Mucosa of gallbladder (tissue), 1 donor: ENCODE measurements at regions not wholly inside any gene's neighbourhood (a gene's known extent, or its start where the extent isn't known, plus 50 kb on each side); places are given as distances from the start of the nearest gene placed in this dataset.
"Not testable (repeated sequence)": the region's sequence is repeated elsewhere in the genome, so short reads cannot be mapped to it uniquely, and the experiment has no call there.

ENCODE experiments used
- DNase-seq: peaks from one replicate; pipeline ENCODE4 v3.0.0-alpha.2; 2020; ENCODE audit warnings: low spot score
- donor health status: DM: no; HTN: no; CAD: no.

DNA sequence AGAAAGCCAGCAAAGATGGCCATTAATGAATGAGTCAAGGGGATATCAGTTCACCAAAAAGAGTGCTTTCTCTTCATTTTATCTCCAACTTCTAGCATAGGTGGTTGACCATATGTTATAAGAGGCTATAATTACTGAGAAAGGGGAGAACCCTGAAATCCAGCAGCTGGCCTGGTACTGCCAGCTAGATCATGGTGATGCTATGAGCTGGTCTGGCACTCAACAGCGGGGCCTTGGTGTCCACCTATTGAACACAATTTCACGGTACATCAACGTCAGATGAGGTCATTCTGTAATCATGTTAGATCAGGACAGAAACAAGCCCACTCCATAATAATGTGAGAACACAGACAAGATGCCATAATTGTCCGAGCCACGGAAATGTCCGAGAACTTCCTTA lies 1644.8 kb upstream of the PCDH7 start:
- no peak for DNase-seq

DNA sequence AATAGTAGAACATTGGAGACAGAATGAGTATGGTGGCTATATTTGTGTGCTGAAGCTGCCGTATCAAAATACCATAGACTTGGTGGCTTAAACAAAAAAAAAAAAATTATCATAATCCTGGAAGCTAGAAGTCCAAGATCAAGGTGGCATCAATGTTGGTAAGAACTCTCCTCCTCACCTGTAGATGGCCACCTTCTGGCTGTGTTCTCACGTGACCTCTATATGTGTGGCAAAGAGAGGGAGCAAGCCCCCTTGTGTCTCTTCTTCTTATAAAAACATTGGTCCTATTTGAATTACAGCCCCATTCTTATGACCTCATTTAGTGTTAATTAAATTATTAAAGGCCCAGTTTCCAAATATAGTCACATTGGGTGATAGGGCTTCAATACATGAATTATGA lies 1640.9 kb upstream of the PCDH7 start:
- DNase-seq, result no peak

DNA sequence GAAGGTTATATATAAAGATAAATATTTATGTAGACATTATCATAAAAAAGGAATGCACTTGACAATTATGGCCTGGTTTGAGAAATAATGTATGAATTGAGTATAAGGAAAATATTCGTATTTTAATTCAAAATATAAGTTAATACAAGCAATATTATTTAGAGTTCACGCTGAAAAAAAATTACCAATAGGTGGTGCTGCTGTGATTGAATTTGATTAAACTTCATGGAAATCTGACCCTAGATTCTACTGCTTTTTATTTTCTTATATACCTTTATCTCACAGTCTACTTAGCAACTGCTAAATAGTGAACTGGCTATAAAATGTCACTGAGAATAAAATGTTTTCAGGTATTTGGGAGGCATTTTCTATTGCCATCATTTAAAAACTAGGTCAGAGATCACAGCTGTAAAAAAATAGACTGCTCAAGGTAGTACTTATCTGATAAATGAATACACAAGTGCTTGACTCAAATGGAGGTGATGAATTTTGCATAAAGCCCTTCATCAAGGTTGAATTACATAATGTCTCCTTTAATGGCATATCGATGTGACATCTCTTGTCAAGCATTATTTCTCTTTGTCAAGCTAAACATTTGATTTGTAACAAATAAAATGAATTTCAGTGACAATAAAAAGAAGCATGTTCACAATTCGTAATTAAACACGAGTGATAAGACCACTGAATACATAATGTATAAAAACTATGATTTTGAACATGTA lies 1638.8 kb upstream of the PCDH7 start:
- DNase-seq, result no peak

DNA sequence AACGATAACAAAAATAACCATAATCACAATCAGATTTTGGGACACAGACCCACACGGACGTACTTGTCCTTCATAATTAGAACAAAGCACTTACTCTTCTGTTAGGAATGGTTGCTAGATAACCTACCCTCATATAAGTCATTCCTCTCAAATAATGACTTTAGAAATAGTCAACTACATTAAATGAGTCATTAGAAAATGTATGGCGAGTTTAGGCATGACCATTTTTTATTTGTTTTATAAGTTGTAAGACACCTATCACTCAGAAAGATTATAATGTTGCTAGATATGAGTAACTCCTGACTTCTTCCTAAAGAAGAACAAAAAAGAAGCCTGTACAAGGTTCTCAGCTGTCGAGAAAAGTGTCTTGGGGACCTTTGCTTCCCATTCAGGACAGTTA lies 1637.5 kb upstream of the PCDH7 start:
- no peak for DNase-seq

DNA sequence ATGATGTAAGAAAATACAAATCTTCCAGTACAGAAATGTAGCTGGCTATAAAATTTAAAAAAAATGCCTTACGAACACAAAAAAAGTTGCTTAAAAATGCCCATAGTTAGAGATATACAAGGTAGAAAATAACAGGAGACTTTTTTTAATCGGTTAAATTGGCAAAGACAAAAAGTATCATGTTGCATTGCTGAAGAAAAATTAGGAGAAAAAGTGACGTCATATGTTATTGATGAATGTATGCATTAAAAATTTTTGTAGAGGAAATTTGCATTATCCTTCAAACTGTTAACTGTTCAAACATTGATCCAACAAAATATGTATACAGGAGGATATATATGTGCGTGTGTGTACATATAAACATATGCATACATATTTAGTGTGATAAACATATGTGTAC lies 1634.4 kb upstream of the PCDH7 start:
- no peak for DNase-seq

DNA sequence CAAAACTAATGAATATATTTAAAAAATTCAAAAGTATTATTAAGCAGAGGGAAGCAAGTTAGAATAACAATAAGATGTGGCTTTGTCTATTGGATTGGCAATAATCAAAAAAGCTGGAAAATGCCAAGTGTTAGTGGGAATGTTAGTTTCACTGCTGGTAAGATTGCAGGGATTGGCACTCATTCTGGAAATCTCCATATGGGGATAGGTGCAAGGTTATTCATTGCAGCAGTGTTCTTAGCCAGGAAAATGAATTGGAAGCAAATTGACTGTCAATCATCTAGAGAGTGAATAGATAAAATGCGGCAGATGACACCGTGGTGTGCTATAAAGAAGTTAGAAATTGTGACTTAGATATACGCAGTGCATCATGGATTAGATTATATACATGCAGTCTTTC lies 1615.5 kb upstream of the PCDH7 start:
- no peak for DNase-seq

DNA sequence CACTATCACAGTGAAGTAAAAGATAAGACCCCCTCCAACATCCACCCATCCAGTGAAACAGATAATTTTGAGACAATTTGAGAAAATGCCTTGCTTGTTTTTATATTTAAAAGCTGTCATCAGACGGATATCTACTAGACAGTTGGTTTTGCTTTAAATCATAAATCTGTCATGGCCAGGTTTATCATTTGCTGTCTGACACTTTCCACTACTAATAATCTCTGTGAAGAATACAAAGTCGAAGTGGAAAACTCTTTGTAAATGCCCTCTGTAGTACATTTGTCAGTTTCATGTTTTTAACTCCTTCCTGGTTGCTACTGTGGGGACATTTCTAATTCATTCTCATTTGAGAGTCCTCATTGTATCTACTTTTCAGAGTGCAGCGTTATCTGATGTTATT lies 1606.2 kb upstream of the PCDH7 start:
- no peak for DNase-seq

DNA sequence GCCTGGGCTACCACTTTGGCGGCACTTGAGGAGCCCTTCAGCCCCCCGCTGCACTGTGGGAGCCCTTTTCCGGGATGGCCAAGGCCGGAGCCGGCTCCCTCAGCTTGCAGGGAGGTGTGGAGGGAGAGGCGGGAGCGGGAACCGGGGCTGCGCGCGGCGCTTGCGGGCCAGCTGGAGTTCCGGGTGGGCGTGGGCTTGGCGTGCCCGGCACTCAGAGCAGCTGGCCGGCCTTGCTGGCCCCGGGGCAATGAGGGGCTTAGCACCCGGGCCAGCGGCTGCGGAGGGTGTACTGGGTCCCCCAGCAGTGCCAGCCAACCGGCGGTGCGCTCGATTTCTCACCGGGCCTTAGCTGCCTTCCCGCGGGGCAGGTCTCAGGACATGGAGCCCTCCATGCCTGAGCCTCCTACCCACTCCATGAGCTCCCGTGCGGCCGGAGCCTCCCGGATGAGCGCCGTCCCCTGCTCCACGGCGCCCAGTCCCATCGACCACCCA lies 1602.9 kb upstream of the PCDH7 start:
- DNase-seq, result not testable (repeated sequence)

DNA sequence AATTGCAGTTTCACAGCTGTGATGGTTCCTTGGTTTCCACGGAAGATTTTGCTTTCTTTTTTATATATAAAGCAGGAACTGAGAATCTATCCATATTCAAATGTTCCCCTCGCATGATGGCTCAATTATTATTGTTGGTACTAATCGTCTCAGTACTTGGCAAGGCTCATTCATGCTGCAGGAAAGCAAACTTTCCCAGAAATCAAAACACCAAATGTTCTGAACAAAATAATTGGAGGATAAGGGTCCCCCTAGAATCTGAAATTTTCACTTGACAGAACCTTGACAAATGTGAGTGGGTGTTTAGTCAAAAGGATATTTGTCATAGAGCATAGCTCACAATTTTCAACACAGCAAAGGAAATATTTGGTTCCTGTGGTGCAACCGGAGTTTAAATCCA lies 1598.6 kb upstream of the PCDH7 start:
- no peak for DNase-seq

DNA sequence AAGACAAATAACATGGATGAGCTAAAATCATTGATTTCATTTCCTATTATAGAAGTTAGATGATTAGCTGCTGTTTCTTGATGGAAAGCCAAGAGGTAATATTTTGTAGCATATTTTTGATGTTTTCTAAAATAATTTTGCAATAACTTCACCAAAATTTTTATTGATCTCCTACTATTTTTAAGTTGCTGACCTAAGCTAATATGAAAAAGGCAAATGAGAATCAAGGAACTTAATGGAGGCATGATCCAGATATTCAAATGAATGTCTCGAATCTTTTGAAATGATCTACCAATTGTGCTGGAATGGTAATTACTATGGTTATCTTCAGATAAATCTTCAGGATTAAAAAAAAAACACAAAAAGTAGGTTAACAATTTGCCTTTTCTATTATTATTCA lies 1591.4 kb upstream of the PCDH7 start:
- DNase-seq, result no peak

DNA sequence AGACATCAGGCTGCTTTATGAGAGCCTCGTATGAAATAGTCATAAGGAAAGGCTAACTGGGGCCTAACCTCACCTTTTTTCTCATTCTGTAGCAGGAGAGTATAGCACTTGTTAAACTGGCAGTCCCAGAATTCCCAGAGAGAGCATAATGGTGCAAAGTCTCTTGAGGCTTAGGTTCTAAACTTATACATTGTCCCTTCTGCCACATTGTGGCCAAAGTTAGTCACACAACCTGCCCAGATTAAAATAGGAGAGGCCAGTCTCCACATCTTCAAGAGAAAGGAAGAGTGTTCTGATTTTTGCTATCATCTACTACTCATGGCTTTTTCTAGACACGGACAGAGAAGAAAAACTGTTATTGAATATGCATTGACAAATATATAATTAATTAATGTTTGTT lies 1588.9 kb upstream of the PCDH7 start:
- DNase-seq, result no peak

DNA sequence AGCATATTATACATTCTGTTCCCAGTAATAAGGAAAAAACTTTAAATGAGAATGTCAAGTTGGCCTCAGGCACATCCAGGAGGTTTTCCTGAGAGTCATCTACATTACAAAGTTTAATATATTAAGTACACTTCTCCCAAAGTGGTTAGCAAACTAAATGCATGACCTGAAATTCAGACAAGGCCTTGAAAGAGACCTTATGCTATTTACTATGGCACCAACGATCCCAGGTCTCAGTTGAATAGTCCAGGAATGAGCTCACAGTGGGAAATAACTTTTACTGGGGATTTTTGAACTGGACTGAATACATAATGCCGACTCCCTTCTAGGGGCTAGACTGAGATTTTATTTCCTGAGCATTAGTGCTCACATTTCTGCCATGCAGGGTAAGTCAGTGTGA lies 1577.5 kb upstream of the PCDH7 start:
- DNase-seq, result no peak

DNA sequence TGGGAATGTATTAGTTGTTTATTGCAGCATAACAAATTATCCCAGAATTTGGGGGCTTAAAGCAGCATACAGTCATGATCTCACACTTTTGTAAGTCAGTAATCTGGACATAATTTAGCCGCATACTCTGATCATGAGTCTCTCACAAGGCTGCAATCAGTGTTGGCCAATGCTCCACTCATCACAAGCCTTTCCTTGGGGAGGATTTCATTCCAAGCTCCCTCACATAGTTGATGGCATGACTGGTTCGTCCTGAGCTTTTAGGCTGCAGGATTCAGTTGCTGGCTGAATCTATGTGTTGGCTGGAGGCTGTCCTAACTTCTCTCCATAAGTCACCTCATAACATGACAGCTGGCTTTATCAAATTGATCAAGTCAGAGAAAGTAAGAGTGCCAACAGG lies 1568.6 kb upstream of the PCDH7 start:
- DNase-seq, result no peak

DNA sequence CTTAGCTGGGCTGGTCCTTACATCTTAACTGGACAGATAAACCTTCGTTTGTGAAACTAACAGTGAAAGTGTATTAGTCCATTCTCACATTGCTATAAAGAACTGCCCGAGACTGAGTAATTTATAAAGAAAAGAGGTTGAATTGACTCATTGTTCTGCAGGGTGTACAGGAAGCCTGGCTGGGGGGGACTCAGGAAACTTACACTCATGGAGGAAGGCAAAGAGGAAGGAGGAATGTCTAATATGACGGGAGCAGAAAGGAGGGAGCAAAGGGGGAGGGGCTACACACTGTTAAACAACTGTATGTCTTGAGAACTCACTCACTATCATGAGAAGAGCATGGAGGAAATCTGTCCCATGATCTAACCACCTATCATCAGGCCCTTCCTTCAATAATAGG lies 1566.5 kb upstream of the PCDH7 start:
- no peak for DNase-seq

DNA sequence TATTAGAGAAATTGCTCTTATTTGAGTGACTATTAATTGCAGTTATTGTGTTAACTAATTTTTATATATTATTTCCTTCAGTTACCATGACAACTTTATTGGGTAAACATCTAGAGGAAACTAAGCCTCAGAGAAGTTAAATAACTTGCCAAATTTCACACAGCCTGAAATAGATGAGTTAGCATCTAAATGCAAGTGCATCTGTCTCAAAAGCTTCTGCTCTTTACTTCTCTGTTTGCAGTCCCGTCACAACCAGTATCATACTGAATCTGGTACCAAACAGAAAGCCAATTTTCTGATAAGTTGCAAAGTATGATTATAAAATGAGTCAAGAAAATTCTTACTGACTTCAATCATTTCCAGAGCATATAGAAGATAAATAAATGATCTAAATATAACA lies 1544.9 kb upstream of the PCDH7 start:
- DNase-seq, result no peak

DNA sequence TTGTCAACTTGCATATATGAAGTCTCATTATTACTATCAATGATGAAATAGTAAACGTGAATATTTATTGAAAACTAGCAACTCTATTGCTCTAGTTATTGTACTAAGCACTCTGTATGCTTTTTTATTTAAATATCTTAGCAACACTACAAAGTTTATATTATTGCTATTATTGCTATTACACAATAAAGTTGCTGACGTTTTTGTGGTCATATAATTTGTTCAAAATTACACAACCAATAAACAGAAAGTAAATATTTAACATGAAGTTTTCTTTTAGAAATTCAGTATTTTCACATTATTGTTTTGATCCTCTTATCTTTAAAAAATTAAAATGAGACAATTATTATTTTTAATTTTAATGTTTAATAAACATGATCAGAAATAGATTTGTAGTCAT lies 1521.1 kb upstream of the PCDH7 start:
- DNase-seq, result no peak

DNA sequence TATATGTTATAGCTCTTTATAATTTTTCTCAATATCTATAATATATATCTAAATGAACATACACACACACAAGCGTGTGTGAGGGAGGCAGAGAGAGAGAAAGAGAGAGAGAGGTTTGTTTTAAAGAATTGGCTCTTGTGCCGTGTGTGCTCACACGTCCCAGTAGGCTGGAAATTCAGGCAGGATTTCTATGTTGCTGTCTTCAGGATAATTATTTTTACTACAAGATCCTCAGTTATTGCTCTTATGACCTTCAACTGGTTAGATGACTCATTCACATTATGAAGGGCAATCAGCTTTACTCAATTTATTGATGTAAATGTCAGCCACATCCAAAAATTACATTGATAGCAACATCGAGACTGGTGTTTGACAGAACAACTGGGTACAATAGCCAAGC lies 1520.7 kb upstream of the PCDH7 start:
- DNase-seq, result no peak

DNA sequence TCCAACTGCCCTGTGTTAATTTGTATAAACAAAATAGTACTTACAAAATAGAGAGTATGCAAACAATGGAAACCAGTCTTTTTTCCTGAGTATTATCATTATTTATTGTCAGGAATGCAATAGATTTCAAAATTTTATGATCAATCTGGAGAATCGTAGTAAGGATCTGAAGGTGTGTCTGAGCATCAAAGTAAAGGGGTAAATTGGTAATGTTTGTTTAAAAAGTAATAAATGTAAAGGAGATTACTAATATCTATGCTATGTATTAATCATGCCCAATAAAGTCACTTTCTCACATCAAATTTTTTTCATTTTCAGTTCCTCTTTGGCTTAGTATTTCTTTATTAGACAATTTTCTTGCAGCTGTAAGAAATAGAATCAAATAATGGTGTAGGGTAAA lies 1507.1 kb upstream of the PCDH7 start:
- DNase-seq, result no peak

DNA sequence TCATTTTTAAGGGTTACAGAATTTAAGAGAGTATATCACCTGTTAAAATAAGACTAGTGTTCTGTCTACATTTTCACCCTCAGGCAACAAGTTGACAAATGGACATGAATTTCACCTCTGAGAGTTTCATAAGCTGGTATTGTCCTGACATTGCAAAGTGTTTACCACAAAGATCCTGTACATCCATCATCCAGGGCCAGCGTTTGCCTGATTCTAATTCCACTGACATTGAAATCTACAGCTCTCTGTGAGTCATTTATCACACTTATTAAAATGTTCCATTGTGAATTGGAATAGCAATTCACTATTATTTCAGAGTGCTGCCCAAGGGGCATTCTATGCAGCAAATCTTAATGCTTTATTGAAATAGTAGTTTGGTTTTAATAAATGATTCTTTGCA lies 1499.4 kb upstream of the PCDH7 start:
- no peak for DNase-seq

DNA sequence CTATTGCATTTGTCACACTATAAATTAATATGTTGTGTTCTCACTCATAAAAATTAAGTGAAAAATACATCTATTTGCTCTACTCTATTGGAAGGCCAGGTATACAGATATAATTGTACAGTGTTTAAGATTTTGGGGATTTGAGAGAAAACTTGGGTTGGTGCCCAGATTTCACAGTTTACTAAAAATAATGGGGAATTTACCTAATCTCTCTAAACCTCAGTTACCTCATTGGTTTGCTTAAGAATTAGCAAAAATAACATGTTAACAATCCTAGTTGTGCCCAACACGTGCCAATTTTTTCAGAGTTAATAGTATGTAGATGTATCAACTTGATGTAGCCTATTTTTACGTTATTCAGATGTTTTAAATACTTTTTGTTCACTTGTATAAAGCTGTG lies 1495.3 kb upstream of the PCDH7 start:
- no peak for DNase-seq

DNA sequence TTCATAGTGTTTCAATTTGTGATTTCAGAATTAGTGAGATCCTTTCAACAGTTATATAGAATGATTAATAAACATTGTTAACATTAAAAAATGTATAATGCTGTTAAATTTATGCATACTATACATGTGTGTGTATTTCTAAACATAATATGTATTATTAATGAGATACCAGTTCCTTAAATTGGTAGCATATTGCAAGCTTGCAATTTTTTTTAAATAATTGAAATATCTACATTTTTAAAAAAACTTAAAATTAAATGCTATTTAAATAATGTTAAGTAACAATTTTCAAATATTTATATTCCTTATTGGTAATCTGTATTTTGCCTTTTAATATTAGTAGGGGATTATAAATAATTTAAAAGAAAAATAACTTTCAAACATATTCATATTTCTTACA lies 1479.5 kb upstream of the PCDH7 start:
- DNase-seq, result no peak

DNA sequence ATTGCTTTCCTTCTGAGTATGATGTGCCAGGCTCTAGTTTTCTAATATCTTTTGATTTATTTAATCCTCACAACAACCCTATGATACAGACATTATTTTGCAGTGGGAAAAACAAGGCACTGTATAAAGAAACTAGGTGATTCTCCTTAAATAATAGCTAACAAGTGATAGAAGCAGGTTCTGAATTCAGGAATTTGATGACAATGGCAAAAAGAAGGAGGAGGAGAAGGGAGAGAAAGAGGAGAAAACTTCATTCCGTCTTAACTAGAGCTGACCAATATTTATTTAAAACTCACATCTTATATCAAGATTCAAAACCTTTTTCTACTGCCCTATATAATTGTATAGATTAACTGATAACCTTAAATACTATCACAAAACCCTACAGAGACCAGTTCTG lies 1477.1 kb upstream of the PCDH7 start:
- no peak for DNase-seq

DNA sequence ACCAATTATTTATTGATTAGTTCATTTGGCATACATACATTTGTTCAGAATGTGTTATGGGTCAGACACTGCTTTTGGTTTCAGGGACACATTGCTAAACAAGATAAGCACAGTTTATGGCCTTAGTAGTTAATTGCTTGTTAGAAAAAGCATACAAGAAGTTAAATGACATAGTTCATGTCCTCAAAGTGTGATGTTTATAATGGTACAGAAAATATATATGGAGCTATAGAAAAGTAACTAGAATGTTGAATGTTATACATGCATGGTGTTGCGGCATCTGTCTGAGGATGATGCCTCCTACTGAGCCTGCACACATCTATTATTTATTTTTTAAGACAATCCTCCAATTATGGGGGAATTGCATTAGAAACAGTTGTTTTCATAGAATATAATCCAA lies 1476.3 kb upstream of the PCDH7 start:
- no peak for DNase-seq

DNA sequence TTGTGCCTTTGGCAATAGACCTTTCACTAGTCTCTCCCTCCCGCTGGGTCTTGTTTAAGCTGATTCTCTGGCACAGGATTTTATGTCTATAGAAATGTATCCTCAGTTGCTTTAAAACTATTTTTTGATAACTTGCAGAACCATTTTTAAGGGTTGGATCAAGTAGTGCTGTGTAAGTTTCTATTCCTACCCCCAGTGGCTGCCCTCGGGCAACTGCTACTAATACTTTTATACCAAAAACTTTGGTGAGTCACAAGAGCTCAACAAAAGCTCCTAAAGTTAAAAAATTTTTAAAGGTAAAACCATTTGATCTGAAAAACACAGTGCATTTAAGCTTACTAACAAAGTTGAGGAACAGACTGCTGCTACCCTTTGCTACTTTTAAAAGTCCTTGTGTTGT lies 1460.6 kb upstream of the PCDH7 start:
- no peak for DNase-seq
